HG03139 (cell line): ENCODE measurements at regions not wholly inside any gene's neighbourhood (a gene's known extent, or its start where the extent isn't known, plus 50 kb on each side); places are given as distances from the start of the nearest gene placed in this dataset.

Experiments used
- ATAC-seq: cut with Tn5 transposase; IDR thresholded peaks from one replicate; pipeline ENCODE4 v1.9.1; 2021; ENCODE audit not compliant: unreplicated experiment

- no peak for ATAC-seq
Observed at GRCh38 chr4:23547096-23547495, 342.8 kb downstream of the PPARGC1A start.

GRCh38 chr4:23539969-23540569, 349.8 kb downstream of the PPARGC1A start:
- ATAC-seq: no peak

GRCh38 chr4:23533859-23534258, 356.0 kb downstream of the PPARGC1A start:
- no peak for ATAC-seq

- no peak for ATAC-seq
Observed at GRCh38 chr4:23516716-23517115, 373.1 kb downstream of the PPARGC1A start.

DNA sequence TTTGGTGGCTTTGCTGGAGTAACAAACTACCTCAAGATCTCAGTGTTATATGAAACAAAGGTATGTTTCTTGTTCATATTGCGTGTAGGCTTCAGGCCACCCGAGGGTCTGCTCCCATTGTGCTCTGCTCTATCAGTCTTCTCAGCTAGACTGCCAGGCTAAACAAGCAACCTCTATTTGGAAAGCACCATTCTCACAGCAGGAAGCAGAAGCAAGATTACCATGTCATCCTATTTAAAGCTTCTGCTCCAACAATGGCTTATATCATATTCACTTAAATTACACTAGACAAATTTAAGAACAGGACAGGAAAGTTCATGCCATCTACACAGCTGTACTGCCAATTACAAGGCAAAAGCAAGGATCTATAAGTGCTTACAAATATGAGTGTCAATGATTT, 385.8 kb downstream of the PPARGC1A start:
- no peak for ATAC-seq

DNA sequence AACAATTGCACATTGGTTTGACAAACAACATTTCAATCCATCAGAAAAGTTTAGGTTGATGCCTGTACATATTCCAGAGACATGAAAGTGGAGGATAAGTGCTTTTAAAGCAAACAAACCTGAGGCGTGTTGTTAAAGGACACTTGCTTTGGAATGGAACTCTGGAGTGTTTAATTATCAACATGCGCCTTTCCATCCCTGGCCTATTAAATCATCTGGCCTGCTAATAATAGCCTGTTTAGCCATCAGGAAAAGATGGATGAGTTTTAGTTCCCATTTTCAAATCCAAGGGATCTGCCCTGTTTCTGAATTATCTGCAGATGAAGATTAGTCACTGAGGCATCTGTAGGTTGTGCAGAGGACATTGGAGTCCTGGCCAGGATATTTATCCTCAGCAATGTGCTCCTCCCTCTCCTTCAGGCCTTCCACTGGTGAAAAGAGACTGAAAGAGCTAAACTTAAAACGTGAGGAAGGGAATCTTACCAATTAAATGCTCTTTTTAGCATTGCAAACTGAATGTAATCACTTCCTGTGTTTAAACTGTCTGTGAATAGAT, 388.9 kb downstream of the PPARGC1A start:
- no peak for ATAC-seq

- no peak for ATAC-seq
Observed at GRCh38 chr4:23485801-23486200, 404.0 kb downstream of the PPARGC1A start.

GRCh38 chr4:23484689-23485088, 405.2 kb downstream of the PPARGC1A start:
- ATAC-seq: no peak

DNA sequence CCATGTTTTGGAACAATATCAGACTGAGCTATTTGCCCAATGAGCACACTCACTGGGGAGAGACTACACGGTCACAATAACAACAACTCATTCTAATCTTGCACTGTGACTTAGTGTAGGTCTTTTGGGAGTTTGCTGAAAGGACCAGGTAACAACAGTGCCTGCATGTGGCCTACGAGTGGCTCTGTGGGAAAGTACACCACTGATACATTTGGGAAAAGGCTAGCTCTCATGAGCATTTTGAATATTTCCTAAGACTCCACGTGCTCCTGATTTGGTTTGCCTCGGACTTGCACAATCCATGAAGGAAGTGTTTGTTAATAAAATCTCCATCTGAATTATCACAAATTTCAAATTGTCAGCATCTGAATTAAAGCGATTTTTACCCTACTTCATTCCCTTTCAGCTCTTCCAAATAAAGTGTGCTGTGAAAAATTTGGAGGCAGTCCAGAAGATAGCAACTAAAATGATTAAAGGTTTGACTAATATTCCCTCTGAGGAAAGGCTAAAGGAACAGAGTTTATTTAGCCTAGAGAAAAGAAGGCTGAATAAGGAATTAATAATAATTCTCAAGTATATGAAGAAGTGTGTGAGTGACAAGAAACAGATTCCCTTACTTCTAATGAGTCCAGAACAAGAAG, 406.4 kb downstream of the PPARGC1A start:
- ATAC-seq: no peak

DNA sequence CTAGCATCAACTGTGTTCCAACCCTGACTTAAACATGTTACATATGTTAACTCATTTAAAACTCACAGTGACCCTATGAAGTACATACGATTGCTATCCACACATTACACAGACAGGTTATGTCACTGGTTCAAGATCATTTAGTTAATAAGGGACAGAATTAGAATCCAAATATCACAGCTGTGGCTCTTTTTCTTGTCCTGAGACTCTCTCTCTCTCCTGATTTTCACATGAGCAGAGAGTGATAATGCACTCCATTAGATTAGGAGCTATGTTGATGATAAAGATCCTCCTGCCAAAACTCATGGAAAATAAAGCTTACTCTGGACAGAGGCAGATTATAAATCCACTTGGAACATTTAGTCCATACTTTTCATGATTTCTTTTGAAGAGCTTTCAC, 408.3 kb downstream of the PPARGC1A start:
- ATAC-seq: no peak

DNA sequence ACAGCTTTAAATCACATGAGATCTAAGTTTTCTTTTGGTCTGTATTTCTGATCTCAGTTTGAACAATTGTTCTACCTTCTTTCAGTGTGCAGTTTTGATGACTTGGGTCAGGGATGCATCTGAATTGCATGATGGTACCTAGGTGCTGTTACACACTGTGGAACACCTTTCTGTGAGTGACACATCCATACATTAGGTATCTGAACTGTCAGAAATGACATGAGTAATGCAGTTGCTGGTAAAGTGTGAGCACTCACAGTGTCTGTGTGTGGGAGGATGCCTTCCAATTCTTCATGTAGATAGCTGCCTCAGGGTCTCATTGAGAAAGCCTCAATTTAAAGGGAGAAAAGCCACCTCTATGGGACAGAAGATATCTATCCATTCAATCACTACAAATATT, 411.9 kb downstream of the PPARGC1A start:
- no peak for ATAC-seq

- no peak for ATAC-seq
Observed at GRCh38 chr4:23476515-23477090, 413.2 kb downstream of the PPARGC1A start.

DNA sequence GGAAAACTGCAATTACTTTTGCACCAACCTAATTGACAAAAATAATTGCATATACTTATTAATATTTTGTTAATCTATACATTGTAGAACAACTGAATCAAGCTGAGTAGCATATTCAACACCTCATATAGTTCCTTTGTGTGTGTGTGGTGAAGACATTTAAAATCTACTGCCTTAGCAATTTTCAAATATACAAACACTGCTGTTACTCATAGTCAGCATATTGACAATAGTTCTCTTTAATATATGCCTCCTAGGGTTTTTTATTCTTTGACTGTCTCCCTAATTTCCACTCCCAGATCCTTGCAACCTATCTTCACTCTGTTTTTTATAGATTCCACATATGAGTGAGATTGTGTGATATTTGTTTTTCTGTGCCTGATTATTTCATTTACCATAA, 426.8 kb downstream of the PPARGC1A start:
- ATAC-seq: no peak

DNA sequence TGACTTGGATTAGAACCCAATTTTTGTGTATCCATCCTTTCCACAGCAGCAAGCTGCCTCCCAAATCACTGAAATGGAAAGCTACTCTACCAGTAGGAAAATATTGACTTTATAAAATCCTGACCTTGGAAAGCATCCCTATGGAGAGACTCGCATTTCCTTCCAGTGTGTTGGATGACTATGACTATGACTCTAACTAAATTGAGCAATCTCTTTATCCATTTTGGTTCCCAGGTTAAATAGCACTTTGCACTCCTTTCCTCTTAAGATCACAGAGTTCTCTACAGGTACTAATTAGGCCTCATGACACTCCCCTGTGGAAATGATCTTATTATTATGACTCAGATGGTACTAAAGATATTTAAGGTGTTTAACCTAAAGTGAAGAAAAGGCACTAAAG, 431.8 kb downstream of the PPARGC1A start:
- ATAC-seq: no peak

DNA sequence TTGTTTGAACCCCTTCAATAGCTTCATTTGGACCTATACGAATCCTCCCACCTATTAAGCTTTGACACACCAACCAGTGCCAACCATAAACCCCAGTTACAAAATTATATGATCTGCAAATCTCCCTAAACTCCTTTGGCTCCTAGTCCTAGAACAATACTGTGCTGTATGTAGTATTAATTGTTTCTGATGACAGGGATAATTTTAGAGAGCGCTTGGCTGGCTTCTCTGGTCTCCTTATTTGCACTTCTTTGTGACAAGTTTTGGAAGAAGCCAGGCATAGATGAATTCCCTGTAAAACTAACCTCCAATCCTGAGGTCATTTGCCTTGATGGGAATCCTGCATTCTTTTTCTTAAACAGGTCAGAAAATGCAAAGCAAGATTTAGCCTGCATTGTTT, 433.0 kb downstream of the PPARGC1A start:
- ATAC-seq: no peak

- no peak for ATAC-seq
Observed at GRCh38 chr4:23455456-23456158, 434.2 kb downstream of the PPARGC1A start.

DNA sequence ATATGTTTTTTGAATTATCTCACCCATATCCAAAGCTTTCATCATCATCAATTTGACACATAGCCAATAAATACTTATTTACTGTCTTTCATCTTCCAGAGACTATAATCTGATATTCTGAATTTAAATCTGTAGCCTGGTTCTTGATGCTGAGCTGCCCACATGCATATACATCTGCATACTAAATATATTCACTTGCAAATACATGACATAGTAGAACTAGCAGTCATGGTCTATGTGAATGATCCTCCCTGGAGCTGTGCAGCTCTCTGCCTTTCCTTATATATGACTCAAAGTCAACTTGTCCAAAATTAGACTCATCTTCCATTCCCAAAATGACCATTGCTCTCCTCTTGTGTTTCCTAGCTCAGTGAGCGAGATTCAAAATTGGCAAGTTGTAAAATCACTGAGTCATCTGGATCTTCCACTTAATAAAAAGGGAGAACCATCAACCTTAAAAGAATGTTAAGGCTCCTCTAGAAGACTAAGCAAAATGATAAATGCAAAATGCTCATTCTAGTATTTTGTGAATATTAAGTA, 448.2 kb downstream of the PPARGC1A start:
- no peak for ATAC-seq

DNA sequence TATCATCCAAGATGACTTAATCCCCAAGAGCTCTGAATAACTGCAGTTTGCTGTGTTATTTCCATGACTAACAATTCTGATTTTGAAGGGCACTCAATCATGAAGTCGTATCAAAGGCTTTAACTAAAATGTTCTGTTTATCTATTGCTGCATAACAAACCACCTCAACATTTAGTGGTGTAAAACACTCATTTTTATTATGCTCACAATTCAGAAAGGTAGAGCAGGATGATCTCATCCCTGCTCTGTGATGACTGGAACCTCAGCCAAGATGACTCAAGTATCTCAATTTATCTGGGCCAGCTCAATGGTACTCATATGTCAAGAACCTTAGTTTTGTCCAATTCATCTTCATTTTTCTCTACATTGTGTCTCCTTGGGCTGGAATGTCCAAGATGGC, 451.1 kb downstream of the PPARGC1A start:
- ATAC-seq: no peak

- ATAC-seq: no peak
Observed at GRCh38 chr4:23429497-23429896, 460.4 kb downstream of the PPARGC1A start.

GRCh38 chr4:23425570-23425969, 464.3 kb downstream of the PPARGC1A start:
- no peak for ATAC-seq

DNA sequence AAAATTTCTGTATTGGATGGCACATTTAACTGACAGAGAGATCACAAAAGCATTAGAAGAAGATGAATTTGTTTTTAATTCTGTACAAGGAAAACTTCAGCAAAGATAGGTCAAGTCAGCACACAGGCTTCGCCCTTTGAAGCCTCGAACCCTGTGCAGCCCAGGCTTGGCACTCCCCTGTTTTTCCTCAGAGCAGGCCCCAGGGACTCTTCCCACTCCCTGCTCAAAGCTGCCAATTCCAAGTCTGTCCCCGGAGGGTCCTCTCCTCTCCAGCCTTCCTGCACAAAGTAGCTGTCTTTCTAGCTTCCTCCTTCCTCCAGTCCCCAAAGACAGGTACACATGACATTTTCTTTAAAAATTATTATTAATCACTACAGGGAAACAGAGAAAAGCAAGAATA, 466.3 kb downstream of the PPARGC1A start:
- no peak for ATAC-seq

- no peak for ATAC-seq
Observed at GRCh38 chr4:23422878-23423277, 467.0 kb downstream of the PPARGC1A start.
